Lower lobe of right lung (tissue), 2 donors: ENCODE measurements at regions not wholly inside any gene's neighbourhood (a gene's known extent, or its start where the extent isn't known, plus 50 kb on each side); places are given as distances from the start of the nearest gene placed in this dataset.

ENCODE experiments used
- ATAC-seq, 2 donors: fragments of 200-7000 bp; cut with Tn5 transposase; one replicate each; pipeline ENCODE4 v1.9.1; 2020 to 2022; ENCODE audit warnings: mild to moderate bottlenecking in 2 of 2, moderate library complexity in 2 of 2
- DNase-seq: peaks from one replicate; pipeline ENCODE4 v3.0.0-alpha.2; 2020
- H3K27ac ChIP-seq: fragments of 200-600 bp; one replicate; pipeline ENCODE4 v1.8.0; 2022
- H3K27me3 ChIP-seq: fragments of 200-600 bp; one replicate; pipeline ENCODE4 v1.8.0; 2022; ENCODE audit warnings: low read depth
- H3K36me3 ChIP-seq: fragments of 200-600 bp; one replicate; pipeline ENCODE4 v1.8.0; 2022; ENCODE audit warnings: mild to moderate bottlenecking
- H3K4me1 ChIP-seq: fragments of 200-600 bp; one replicate; pipeline ENCODE4 v1.8.0; 2022
- H3K4me3 ChIP-seq: fragments of 200-600 bp; one replicate; pipeline ENCODE4 v1.8.0; 2022; ENCODE audit warnings: mild to moderate bottlenecking
- H3K9me3 ChIP-seq: fragments of 200-600 bp; one replicate; pipeline ENCODE4 v1.8.0; 2022
- intact Hi-C: fragments of 100-400 bp; cut with DNase I; formaldehyde crosslinking; loops from one replicate; pipeline ENCODE4 v1.11.0; 2022
- TF ChIP-seq, protein P1 (sequence below): fragments of 200-600 bp; IDR thresholded peaks from one replicate; pipeline ENCODE4 v1.8.0; 2022; ENCODE audit warnings: antibody characterized with exemption, mild to moderate bottlenecking
- donor health status: DM: no; HTN: yes; CAD: no; lungs with severe emphysema.

GRCh38 chr6:167682125-167682524 lies 144.6 kb upstream of the AFDN start:
- Histone ChIP-seq H3K9me3 (no peaks in the 10 kb centered on the region), H3K27ac (no peak overlapping the region), H3K36me3 (no peaks in the 10 kb centered on the region), H3K27me3 (peaks cover 16% of the 10 kb centered on the region), H3K4me3 (no peak overlapping the region), H3K4me1 (peaks cover 38% of the 10 kb centered on the region)
- intact Hi-C loops: no loop called here
- no peak for DNase-seq
- ATAC-seq: no peak
- TF ChIP-seq, protein P1, sequence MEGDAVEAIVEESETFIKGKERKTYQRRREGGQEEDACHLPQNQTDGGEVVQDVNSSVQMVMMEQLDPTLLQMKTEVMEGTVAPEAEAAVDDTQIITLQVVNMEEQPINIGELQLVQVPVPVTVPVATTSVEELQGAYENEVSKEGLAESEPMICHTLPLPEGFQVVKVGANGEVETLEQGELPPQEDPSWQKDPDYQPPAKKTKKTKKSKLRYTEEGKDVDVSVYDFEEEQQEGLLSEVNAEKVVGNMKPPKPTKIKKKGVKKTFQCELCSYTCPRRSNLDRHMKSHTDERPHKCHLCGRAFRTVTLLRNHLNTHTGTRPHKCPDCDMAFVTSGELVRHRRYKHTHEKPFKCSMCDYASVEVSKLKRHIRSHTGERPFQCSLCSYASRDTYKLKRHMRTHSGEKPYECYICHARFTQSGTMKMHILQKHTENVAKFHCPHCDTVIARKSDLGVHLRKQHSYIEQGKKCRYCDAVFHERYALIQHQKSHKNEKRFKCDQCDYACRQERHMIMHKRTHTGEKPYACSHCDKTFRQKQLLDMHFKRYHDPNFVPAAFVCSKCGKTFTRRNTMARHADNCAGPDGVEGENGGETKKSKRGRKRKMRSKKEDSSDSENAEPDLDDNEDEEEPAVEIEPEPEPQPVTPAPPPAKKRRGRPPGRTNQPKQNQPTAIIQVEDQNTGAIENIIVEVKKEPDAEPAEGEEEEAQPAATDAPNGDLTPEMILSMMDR: no peak

DNA sequence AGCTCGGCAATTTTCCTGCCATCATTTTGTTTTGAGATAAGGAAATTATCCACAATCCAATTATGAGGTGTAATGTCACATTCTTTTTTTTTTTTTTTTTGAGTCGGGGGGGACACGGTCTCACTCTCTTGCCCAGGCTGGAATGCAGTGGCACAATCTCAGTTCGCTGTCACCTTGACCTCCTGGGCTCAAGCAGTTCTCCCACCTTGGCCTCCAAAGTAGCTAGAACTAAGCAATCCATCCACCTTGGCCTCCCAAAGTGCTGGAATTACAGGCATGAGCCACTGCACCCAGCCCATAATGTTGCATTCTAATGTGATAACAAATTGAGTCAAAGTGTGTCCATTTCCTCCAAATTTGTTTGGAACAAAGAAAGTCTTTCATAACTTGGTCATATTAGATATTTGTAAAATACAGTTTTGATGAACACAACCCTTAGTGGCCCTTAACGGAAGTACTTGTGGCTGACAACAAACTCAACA lies 144.1 kb upstream of the AFDN start:
- Histone ChIP-seq H3K27ac (peak overlapping the region; percentile 27), H3K4me3 (no peak overlapping the region), H3K4me1 (peaks cover 33% of the 10 kb centered on the region), H3K27me3 (peaks cover 11% of the 10 kb centered on the region), H3K9me3 (no peaks in the 10 kb centered on the region), H3K36me3 (no peaks in the 10 kb centered on the region)
- DNase-seq: no peak
- intact Hi-C loops: no loop called here
- TF ChIP-seq, protein P1: no peak
- no peak for ATAC-seq

DNA sequence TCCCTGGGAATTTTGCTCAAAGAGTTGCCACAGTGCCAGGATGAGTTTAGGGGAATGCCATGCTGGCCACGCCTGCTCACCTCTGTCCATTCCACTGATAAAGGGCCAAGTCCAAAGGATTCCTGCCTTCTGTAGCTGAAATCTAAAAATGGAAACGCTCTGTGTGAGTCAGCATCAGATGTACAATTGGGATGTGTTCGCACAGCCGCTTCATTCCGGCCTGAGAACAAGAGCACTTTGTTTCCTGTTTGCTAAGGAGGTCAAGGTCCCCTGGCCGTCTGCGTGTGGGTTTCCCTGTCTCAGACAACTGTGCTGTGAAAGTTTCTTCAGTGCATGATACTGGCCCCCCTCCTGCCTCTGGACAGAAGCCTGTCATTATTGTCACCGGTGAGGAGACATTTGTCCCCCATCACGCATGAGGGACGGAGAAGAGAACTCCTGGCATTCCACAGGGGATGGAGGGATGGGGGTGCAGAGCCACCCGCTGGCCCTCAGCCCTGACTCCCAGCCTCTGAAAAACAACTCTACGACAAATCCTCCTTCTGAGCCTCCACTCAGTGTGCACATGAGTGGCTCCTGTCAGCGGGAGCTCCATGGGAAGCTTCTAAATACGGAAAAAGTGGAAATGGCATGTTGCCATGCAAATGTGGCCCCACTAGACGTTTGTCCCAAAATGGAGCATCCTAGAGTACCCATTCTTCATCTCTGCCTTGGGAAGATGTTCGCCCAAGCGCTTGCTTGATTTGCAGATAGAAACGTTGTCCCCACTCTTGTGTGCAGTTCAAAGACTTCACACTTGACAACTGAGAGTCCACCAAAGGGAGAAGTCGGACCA lies 143.5 kb upstream of the AFDN start:
- H3K4me1 ChIP-seq: peaks cover 27% of the 10 kb centered on the region
- intact Hi-C loops: no loop called here
- no peak for DNase-seq
- H3K27ac ChIP-seq: peak overlapping the region; percentile 27
- no peak overlapping the region for H3K4me3 ChIP-seq
- H3K9me3 ChIP-seq: no peaks in the 10 kb centered on the region
- peaks cover 9% of the 10 kb centered on the region for H3K27me3 ChIP-seq
- H3K36me3 ChIP-seq: no peaks in the 10 kb centered on the region
- peak; percentile 38 to 45 for ATAC-seq
- TF ChIP-seq, protein P1: no peak

DNA sequence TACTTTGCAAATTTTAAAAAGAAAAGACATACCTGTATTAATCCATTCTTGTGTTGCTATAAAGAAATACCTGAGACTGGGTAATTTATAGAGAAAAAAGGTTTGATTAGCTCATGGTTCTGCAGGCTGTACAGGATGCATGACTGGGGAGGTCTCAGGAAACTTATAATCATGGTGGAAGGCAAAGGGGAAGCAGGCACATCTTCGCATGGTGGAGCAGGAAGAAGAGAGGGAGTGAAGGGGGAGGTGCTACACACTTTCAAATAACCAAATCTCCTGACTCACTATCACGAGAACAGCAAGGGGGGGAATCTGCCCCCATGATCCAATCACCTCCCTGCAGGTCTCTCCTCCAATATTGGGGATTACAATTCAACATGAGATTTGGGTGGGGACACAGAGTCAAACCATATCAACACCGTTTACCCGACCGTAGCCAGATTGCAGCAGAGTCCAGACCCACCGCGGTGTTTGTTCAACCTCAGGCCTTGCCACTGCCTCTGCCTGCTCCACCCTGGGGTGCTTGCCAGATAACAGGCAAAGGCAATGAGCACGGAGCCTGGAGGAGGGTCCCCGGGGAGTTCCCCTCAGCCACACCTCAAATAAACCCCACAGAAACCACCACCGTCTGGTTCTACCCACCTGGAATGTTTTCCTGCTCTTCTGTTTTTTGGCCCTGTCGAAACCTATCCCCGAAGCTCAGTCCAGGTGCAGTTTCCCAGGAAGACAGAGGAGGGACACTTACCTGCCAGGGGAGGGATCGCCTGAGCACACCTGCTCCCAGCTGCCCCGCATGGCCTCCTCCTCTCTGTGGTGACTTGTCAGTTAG lies 142.2 kb upstream of the AFDN start:
- no peaks in the 10 kb centered on the region for H3K36me3 ChIP-seq
- ATAC-seq: no peak
- intact Hi-C loops: no loop called here
- H3K27ac ChIP-seq: no peak overlapping the region
- H3K4me1 ChIP-seq: peaks cover 23% of the 10 kb centered on the region
- no peaks in the 10 kb centered on the region for H3K9me3 ChIP-seq
- no peak overlapping the region for H3K4me3 ChIP-seq
- H3K27me3 ChIP-seq: no peaks in the 10 kb centered on the region
- TF ChIP-seq, protein P1: no peak
- no peak for DNase-seq

DNA sequence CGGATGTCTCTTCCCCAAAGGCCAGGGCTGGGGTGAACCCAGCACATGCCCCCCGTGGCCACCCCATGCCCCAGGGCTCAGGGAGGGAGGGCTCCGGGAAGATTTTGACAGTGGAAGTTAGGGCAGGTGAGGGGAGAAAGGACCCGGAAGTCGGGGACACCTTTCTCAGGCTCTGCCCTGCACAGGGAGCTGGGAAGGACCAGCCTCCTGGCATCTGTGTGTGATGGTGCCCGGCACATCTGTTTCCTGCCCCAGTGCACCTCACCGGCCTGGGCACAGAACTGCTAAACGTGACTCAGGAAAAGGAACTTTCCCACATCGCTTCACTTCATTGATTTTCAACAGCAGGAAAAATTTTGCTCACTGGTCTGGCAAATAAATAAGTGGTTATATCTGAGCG lies 141.1 kb upstream of the AFDN start:
- H3K4me1 ChIP-seq: peaks cover 33% of the 10 kb centered on the region
- H3K27ac ChIP-seq: no peak overlapping the region
- H3K36me3 ChIP-seq: no peaks in the 10 kb centered on the region
- no peak for ATAC-seq
- TF ChIP-seq, protein P1: no peak
- no peak overlapping the region for H3K4me3 ChIP-seq
- no peaks in the 10 kb centered on the region for H3K9me3 ChIP-seq
- no peaks in the 10 kb centered on the region for H3K27me3 ChIP-seq
- DNase-seq: no peak
- intact Hi-C loops: no loop called here
